NCI-H187 treated with DMSO at 0.1 percent for 48 hours (cell line): ENCODE measurements at regions not wholly inside any gene's neighbourhood (a gene's known extent, or its start where the extent isn't known, plus 50 kb on each side); places are given as distances from the start of the nearest gene placed in this dataset.
"Not testable (repeated sequence)": the region's sequence is repeated elsewhere in the genome, so short reads cannot be mapped to it uniquely, and the experiment has no call there.

ENCODE experiments used
- DNase-seq: peaks from one replicate; lab custom pipeline; 2025; lab: John Stamatoyannopoulos, UW

DNA sequence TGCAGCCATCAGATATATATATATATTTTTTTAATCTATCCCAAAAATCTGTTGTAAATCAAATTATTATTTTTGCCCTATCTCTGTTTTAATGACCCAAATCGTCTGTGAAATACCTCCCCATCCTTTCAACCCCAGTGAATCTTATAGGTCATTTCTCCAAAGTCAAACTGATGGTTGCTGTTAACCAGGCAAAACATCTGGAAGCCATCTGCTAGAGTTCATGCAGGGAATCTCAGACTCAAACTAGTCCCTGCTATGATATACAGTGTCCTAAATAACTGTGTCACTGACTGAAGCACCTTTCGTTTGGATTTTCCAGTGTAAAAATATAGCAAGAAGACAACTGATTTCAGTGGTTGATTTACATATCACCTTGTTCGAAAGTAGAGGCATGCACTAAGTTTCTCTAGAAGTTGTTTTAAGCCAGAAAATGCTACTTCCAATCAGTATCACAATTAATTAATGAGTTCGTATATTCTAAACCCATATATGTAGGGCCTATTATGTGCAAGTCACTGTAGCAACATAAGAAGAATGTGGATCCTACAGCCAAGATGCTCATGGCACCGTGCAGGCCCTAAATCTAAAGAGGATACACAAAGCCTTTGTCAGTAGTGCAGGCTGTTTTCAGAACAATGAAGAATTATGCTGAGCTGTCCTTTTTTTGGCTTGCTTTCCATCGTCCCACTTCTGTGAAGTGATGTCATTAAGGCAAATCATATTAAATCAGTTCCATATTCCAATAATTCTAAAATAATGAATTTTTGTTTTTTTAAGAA lies 566.0 kb downstream of the STK39 start:
- DNase-seq = no peak

DNA sequence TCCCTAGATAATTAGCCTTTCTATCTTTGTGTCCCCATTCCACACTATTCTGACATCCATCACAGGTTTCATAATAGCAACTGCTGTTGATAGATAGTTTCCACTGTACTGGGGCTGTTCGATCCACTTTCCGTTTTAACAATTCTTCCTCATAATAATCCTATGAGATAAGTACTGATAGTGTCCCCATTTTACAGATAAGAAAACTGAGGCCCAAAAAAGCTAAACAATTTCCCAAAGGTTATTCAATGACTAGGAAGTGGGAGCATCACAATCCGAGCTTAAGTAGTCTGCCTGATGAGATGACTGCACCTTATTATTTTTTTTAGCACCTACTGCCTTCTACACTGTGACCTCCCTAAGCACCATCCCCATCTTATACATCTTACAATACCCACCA lies 569.2 kb downstream of the STK39 start:
- no peak for DNase-seq

- no peak for DNase-seq
Observed at GRCh38 chr2:167675906-167676305, 571.5 kb downstream of the STK39 start.

DNA sequence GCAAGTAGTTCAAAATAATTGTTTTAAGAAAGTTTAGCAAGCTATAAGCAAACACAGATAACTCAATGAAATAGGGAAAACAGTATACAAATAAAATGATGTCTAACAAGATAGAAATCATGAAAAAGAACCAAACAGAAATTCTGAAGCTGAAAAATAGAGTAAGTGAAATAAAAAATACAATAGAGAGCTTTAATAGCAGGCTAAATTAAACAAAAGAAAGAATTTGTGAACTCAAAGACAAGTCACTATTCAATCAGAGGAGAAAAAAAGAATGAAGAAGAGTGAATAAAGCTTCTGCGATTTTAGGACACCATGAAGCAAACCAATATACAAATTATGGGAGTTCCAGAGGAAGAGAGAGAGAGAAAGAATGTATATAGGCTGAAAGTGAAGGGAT lies 576.8 kb downstream of the STK39 start:
- no peak for DNase-seq

- DNase-seq = no peak
Observed at GRCh38 chr2:167653131-167653530, 594.3 kb downstream of the STK39 start.

DNA sequence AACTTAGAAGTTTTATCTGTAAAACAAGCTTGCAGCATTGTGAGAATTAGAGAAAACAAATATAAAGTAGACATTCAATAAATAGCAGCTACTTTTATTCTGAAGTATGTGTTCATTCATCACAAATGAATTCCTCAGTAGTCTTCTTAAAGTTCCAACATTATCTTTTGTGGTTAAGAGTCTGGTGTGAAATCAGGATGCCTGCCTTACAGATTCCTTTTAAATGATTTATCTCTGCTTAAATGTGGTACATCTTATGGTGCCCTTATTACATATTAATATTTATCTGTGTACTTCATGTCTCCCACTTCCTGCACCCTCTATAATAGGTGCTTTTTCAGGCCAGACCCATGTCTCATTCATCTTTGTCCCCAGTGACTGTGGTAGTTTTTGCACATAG lies 595.0 kb downstream of the STK39 start:
- no peak for DNase-seq

DNA sequence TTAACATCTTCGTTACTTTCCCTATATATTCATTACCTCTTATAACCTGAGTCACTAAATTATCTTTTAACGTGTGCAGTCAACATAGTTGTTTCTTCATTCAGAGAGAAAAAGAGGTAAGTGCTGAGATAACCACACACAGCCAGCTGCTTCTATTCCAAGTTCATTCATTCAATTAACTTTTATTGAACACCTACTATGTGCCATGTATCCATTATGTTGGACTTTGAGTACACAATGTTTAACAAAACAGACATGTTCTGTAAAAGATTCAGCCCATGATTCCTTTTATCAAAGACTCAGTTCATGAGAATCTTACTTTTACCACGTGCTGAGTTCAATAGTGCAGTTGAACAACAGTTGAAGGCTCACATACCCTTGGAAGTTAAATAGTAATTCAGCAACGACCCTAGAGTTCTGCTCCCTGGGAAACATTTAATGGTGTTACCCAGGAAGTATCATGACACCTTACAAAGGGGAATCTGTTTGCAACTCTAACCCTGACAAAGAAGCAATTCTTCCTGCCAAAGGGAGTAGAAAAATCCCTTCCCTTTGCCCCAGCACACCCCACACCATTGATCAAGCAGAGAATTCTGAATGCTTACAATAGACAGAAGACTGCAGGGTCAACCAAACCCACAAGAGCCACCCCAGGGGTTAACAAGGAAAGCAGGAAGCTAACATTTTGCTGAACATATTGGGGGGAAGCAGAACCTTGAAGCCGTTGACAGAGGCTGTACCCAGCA lies 595.8 kb downstream of the STK39 start:
- no peak for DNase-seq

DNA sequence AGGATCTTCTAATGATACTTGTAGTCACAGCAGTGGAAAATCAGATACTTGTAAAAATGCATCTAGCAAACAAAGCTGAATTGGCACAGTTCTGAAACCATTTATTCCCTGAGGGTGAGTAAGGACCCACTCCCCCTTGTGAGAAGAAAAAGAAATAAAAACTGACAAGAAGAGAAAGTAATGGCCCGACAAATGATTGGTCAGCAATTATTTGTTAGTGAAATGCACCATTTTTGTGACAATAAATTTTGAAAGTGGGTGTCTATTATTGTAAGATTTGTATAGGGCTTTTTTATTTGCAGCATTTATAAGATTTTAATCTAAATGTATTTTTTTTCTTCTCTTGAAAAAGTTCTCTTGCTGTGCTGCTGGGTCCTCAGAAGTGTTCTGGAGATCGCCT lies 600.8 kb downstream of the STK39 start:
- DNase-seq = no peak

- no peak for DNase-seq
Observed at GRCh38 chr2:167640096-167640495, 607.3 kb downstream of the STK39 start.

DNA sequence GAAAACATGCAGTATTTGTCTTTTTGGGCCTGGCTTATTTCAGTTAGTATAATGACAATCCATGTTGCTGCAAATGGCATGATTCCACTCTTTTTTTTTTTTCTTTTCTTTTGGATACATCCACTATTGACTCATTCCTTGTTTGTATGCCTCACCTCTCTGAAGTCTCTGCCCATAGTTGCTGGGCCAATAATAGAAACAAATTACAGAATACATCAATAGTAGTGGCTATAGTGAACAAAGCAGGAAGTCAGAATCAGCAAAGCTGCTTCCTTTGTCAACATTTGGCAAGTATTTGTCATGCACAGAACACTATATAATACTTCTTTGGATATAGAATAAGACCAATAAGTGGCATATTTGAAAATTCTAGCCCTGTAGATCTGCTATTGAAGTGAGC lies 609.7 kb downstream of the STK39 start:
- no peak for DNase-seq

- DNase-seq = not testable (repeated sequence)
Observed at GRCh38 chr2:167632271-167632670, 615.1 kb downstream of the STK39 start.

DNA sequence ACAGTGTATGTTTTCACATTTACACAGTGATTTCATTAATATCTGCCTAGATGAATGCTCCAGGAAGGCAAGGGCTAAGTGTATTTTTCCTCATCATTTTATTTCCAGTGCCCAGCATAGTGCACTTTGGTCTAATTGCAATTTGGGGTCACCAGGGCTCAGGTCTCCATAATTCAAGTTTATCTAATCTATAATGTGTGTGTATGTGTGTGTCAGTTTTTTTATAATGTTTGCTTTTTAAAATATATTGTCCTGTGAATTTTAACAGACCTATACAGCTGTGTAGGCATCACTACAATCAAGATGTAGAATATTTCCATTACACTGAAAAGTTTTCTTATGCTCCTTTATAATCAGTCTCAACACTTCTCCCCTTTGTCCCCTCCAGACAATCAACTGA lies 620.4 kb downstream of the STK39 start:
- no peak for DNase-seq

GRCh38 chr2:167626301-167626700 lies 621.1 kb downstream of the STK39 start:
- DNase-seq = no peak

GRCh38 chr2:167616997-167617396 lies 630.4 kb downstream of the STK39 start:
- no peak for DNase-seq

- no peak for DNase-seq
Observed at GRCh38 chr2:167613471-167613870, 633.9 kb downstream of the STK39 start.

DNA sequence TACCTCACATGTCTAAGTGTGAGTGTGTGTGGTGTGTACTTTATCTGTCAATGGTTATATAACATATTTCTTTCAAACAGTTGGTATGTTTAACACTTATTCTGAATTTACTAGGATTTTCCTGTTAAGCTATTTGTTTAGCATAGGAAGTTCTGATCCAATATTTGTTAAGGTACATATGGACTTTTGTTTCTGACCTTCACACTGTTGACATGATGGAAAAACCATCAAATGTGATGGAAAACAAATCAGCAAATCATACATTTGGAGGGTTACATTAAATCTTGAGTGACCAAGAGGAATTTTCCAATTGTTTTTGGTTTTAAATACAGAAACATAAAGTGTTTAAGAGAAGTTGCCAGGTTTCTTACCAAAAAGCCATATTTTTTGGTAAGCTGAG lies 638.9 kb downstream of the STK39 start:
- DNase-seq = no peak

DNA sequence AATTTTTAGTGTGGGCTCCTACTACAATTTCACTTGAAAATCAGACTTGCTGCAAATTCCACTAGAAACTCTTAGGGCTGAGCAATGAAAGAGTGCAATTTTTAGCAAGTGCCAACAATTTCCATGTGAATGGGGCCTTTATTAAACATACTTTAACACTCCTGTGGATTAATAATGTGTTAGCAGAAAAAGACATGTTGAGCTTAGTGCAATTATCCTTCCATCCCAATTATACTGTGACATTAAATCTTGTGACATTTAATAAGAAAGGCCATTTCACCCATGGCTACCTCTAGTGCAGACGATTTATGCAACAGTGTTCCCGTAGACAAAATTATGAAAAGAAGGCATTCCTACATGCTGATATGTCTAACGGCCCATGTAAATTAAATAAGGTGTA lies 639.7 kb downstream of the STK39 start:
- no peak for DNase-seq

DNA sequence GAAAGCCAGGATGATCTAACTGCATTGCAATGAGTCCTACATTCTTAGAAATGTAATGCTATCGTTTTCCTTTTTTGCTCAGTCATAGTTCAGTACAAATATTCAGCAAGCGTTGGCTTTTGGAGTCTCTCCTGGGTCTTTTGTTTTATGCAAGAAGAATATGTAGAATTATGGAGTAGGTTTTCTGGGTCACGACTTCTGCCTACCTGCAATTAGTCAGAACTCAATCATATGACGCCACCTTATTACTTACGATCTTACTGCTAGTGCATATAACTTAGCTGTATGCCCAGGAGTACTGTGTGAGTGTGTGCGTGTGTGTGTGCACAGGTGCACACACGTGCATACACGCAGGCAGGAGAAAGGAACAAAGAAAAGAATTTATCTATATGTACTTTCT lies 640.2 kb downstream of the STK39 start:
- no peak for DNase-seq

- DNase-seq = no peak
Observed at GRCh38 chr2:167602122-167602521, 645.3 kb downstream of the STK39 start.

- no peak for DNase-seq
Observed at GRCh38 chr2:167599219-167599618, 648.2 kb downstream of the STK39 start.

- DNase-seq = no peak
Observed at GRCh38 chr2:167595839-167596471, 651.4 kb downstream of the STK39 start.

DNA sequence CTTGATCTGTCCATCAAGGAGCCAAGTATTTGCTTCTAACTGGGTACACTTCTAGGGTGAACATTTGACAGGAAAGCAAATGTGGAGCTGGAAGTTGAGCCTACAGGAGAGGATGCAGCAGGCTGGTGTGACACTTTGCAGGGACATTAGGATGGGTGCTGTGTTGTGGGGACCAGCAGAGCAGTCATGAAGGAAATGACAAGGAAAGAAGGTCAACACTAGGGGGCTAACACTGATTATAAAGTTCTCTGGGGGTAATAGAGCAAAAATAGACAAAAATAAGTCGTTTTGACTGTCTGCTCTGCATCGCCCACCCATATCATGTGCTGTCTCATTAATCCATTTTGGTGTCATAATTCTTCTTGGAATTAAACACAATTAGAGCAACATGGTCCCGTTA lies 652.4 kb downstream of the STK39 start:
- no peak for DNase-seq

DNA sequence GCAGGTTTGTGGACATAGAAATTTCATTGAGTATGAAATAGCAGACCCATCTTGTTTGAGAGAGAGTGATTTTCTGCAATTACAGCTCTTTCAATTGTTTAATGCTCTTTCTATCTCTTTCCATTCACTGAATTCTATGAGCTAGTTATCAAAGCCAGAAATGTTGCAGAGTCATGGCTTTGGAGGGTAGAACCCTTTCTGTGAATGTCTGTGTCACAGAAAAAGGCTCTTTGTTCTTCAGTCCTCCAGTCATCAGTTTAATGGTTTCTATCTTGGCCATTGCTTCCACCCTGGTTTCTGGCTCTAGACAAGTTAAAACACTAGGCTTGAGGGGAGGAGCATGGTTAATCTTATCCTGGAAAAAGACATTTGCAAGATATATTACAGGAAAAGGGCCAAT lies 655.0 kb downstream of the STK39 start:
- DNase-seq = no peak
